ENCODE measurements at regions not wholly inside any gene's neighbourhood (a gene's known extent, or its start where the extent isn't known, plus 50 kb on each side); places are given as distances from the start of the nearest gene placed in this dataset.

- TF ChIP-seq ZBTB3 (CRISPR knock-in tag; IDR thresholded peaks at IDR 0.05; ENCODE audit: borderline replicate concordance, low read depth), result no peak
- TF ChIP-seq SP140L (CRISPR knock-in tag; IDR thresholded peaks at IDR 0.05; ENCODE audit: borderline replicate concordance), result no peak
- TF ChIP-seq, protein P1, sequence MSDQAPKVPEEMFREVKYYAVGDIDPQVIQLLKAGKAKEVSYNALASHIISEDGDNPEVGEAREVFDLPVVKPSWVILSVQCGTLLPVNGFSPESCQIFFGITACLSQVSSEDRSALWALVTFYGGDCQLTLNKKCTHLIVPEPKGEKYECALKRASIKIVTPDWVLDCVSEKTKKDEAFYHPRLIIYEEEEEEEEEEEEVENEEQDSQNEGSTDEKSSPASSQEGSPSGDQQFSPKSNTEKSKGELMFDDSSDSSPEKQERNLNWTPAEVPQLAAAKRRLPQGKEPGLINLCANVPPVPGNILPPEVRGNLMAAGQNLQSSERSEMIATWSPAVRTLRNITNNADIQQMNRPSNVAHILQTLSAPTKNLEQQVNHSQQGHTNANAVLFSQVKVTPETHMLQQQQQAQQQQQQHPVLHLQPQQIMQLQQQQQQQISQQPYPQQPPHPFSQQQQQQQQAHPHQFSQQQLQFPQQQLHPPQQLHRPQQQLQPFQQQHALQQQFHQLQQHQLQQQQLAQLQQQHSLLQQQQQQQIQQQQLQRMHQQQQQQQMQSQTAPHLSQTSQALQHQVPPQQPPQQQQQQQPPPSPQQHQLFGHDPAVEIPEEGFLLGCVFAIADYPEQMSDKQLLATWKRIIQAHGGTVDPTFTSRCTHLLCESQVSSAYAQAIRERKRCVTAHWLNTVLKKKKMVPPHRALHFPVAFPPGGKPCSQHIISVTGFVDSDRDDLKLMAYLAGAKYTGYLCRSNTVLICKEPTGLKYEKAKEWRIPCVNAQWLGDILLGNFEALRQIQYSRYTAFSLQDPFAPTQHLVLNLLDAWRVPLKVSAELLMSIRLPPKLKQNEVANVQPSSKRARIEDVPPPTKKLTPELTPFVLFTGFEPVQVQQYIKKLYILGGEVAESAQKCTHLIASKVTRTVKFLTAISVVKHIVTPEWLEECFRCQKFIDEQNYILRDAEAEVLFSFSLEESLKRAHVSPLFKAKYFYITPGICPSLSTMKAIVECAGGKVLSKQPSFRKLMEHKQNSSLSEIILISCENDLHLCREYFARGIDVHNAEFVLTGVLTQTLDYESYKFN (CRISPR knock-in tag; conservative IDR thresholded peaks at IDR 0.05), result no peak
- TF ChIP-seq TGIF2 (CRISPR knock-in tag; IDR thresholded peaks at IDR 0.05), result no peak
- TF ChIP-seq KDM2A (CRISPR knock-in tag; IDR thresholded peaks at IDR 0.05; ENCODE audit: borderline replicate concordance, low read depth), result no peak
- WGBS (ENCODE audit: low lambda C conversion rate), result no CpG with 5 or more reads among the region's 1 CpG
Measured at GRCh38 chr14:98368221-98368620, 903.8 kb downstream of the BCL11B start.

DNA sequence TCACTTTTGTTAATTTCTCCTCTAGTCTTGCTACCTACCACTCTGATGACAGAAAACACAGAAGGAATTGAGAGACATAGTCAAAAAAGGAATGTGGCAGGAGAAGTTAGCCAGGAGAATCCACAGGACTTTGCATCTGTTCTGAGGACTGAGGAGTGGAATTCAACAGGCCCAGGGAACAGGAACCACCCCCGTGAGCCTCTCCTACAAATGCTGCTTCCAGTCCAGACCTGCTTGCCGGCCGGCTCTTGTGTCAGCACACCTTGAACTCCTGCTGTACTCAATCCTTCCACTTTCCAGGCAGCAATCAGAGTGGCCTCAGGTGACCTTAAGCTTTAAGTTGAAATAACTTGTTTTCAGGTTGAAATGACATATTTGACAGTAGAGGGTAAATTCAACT lies 903.1 kb downstream of the BCL11B start:
- no peak overlapping the region for H3K4me3 ChIP-seq (replicated peaks in 1 of 3; ENCODE audit: insufficient read depth in 1 of 3, low read depth in 2 of 3, low read length in 3 of 3)
- no peaks in the 10 kb centered on the region for H3K79me2 ChIP-seq (ENCODE audit: insufficient read depth, low read length)
- in situ Hi-C loops (cut with HindIII; ENCODE audit: extremely low pct_ligation_motif_present, low pct_unique_long_range_greater_than_20kb), result no loop called here
- no peak for TF ChIP-seq ZNF781 (CRISPR knock-in tag; IDR thresholded peaks at IDR 0.05; ENCODE audit: borderline replicate concordance, not compliant biosample characterization)
- no peak for TF ChIP-seq ZNF205 (CRISPR knock-in tag; IDR thresholded peaks at IDR 0.05)
- TF ChIP-seq TGIF2 (CRISPR knock-in tag; IDR thresholded peaks at IDR 0.05), result no peak
- no peak for TF ChIP-seq POLR2G (IDR thresholded peaks at IDR 0.05; ENCODE audit: low read depth, low read length)
- no peak overlapping the region for H3K9ac ChIP-seq (ENCODE audit: insufficient read depth, low read depth, low read length)
- H3K27me3 ChIP-seq (ENCODE audit: control insufficient read depth in 1 of 2, insufficient read depth in 2 of 2, low read length in 2 of 2), result no peaks in the 10 kb centered on the region
- H3K4me2 ChIP-seq (ENCODE audit: low read depth, low read length), result no peak overlapping the region
- H3K36me3 ChIP-seq (replicated peaks in 1 of 2; ENCODE audit: control insufficient read depth in 1 of 2, insufficient read depth in 2 of 2, low read length in 2 of 2), result no peaks in the 10 kb centered on the region
- no peaks in the 10 kb centered on the region for H3K4me1 ChIP-seq (ENCODE audit: insufficient read depth, low read length)
- 0% methylated on average over 1 of the region's 3 CpGs for WGBS (ENCODE audit: low lambda C conversion rate)
- BruUV-seq (replicated peaks), result no TSS peak
- no peak overlapping the region for H2AFZ ChIP-seq (ENCODE audit: low read length)
- intact Hi-C loops (cut with micrococcal nuclease; ENCODE audit: unreplicated experiment), result no loop called here
- H3K27ac ChIP-seq (ENCODE audit: extremely low read length, insufficient read depth, low read length), result no peak overlapping the region
- CTCF ChIA-PET (ENCODE audit: low intra/inter-chr PET ratio, low total read pairs), result no interaction called here
- DNase-seq (ENCODE audit: low spot score), result no peak
- peaks cover 97% of the 10 kb centered on the region for H3K9me3 ChIP-seq (ENCODE audit: low read length)
- no peaks in the 10 kb centered on the region for H4K20me1 ChIP-seq (ENCODE audit: insufficient read depth, low read length)
- ATAC-seq, result no peak
- no peak for FAIRE-seq
- POLR2A ChIA-PET, result no interaction called here

More at GRCh38 chr14:98368221-98368620, 903.8 kb downstream of the BCL11B start:
- DNase-seq (ENCODE audit: low spot score) (no peak), FAIRE-seq (no peak), ATAC-seq (no peak)
- ChIA-PET CTCF (ENCODE audit: low intra/inter-chr PET ratio, low total read pairs) (no interaction called here), POLR2A (no interaction called here)
- Histone ChIP-seq H3K4me2 (ENCODE audit: low read depth, low read length) (no peak overlapping the region), H3K9ac (ENCODE audit: insufficient read depth, low read depth, low read length) (no peak overlapping the region), H3K36me3 (replicated peaks in 1 of 2; ENCODE audit: control insufficient read depth in 1 of 2, insufficient read depth in 2 of 2, low read length in 2 of 2) (no peaks in the 10 kb centered on the region), H3K4me3 (replicated peaks in 1 of 3; ENCODE audit: insufficient read depth in 1 of 3, low read depth in 2 of 3, low read length in 3 of 3) (no peak overlapping the region), H3K9me3 (ENCODE audit: low read length) (peaks cover 96% of the 10 kb centered on the region), H3K4me1 (ENCODE audit: insufficient read depth, low read length) (no peaks in the 10 kb centered on the region), H4K20me1 (ENCODE audit: insufficient read depth, low read length) (no peaks in the 10 kb centered on the region), H2AFZ (ENCODE audit: low read length) (no peak overlapping the region), H3K27ac (ENCODE audit: extremely low read length, insufficient read depth, low read length) (no peak overlapping the region), H3K79me2 (ENCODE audit: insufficient read depth, low read length) (no peaks in the 10 kb centered on the region), H3K27me3 (ENCODE audit: control insufficient read depth in 1 of 2, insufficient read depth in 2 of 2, low read length in 2 of 2) (no peaks in the 10 kb centered on the region)
- intact Hi-C loops (cut with micrococcal nuclease; ENCODE audit: unreplicated experiment) (no loop called here), in situ Hi-C loops (cut with HindIII; ENCODE audit: extremely low pct_ligation_motif_present, low pct_unique_long_range_greater_than_20kb) (no loop called here)
- no TSS peak for BruUV-seq (replicated peaks)

Data from HepG2 (cell line).